ENCODE measurements at regions not wholly inside any gene's neighbourhood (a gene's known extent, or its start where the extent isn't known, plus 50 kb on each side); places are given as distances from the start of the nearest gene placed in this dataset.

DNA sequence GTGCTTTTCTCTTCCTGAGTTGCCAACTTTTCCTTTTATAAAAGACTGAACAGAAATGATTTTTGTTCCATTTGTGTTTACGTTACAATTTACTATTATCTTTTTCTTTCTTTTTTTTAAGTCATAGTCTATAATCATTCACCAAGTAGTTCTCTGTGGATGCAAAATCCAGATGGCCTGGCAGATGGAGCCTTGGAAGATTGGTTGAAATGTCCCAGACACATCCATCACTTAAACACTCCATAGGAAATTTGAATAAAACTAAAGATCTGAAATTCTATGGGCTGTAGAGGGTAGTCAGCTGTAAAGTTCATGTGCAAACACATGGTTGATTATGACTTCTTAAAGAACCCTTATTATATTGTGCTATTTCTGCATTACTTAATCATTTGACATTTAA, 164.8 kb upstream of the DOCK10 start:
- TF ChIP-seq POLR2AphosphoS5 (IDR thresholded peaks at IDR 0.05) (no peak), EP300 (IDR thresholded peaks at IDR 0.05) (no peak)
- TF ChIP-seq, protein P1, sequence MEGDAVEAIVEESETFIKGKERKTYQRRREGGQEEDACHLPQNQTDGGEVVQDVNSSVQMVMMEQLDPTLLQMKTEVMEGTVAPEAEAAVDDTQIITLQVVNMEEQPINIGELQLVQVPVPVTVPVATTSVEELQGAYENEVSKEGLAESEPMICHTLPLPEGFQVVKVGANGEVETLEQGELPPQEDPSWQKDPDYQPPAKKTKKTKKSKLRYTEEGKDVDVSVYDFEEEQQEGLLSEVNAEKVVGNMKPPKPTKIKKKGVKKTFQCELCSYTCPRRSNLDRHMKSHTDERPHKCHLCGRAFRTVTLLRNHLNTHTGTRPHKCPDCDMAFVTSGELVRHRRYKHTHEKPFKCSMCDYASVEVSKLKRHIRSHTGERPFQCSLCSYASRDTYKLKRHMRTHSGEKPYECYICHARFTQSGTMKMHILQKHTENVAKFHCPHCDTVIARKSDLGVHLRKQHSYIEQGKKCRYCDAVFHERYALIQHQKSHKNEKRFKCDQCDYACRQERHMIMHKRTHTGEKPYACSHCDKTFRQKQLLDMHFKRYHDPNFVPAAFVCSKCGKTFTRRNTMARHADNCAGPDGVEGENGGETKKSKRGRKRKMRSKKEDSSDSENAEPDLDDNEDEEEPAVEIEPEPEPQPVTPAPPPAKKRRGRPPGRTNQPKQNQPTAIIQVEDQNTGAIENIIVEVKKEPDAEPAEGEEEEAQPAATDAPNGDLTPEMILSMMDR (IDR thresholded peaks at IDR 0.05): no peak

Data from suprapubic skin (tissue), 4 donors.